Adipocyte (in vitro differentiated cells): ENCODE measurements at regions not wholly inside any gene's neighbourhood (a gene's known extent, or its start where the extent isn't known, plus 50 kb on each side); places are given as distances from the start of the nearest gene placed in this dataset.

ENCODE experiments used
- DNase-seq: peaks from one replicate; pipeline ENCODE4 v3.0.0-alpha.2; 2015; ENCODE audit warnings: low read depth
- H3K27me3 ChIP-seq: replicated peaks from 2 replicates; pipeline ENCODE4 v1.7.0; 2013; ENCODE audit warnings: mild to moderate bottlenecking, low read length, moderate library complexity; ENCODE audit not compliant: control insufficient read depth, insufficient read depth
- H3K36me3 ChIP-seq: 2 replicates; pipeline ENCODE4 v1.7.0; 2013; ENCODE audit warnings: low read length, mild to moderate bottlenecking, moderate library complexity; ENCODE audit not compliant: control insufficient read depth, insufficient read depth, severe bottlenecking
- H3K4me1 ChIP-seq: 2 replicates; pipeline ENCODE4 v1.7.0; 2013; ENCODE audit warnings: mild to moderate bottlenecking, low read length, moderate library complexity; ENCODE audit not compliant: control insufficient read depth, insufficient read depth
- H3K4me3 ChIP-seq: 2 replicates; pipeline ENCODE4 v1.7.0; 2013; ENCODE audit warnings: mild to moderate bottlenecking, low read length, moderate library complexity
- H3K9ac ChIP-seq: 2 replicates; pipeline ENCODE4 v1.7.0; 2013; ENCODE audit warnings: mild to moderate bottlenecking, low read length, moderate library complexity
- H3K9me3 ChIP-seq: 2 replicates; pipeline ENCODE4 v1.7.0; 2013; ENCODE audit warnings: mild to moderate bottlenecking, low read length, moderate library complexity; ENCODE audit not compliant: control insufficient read depth

DNA sequence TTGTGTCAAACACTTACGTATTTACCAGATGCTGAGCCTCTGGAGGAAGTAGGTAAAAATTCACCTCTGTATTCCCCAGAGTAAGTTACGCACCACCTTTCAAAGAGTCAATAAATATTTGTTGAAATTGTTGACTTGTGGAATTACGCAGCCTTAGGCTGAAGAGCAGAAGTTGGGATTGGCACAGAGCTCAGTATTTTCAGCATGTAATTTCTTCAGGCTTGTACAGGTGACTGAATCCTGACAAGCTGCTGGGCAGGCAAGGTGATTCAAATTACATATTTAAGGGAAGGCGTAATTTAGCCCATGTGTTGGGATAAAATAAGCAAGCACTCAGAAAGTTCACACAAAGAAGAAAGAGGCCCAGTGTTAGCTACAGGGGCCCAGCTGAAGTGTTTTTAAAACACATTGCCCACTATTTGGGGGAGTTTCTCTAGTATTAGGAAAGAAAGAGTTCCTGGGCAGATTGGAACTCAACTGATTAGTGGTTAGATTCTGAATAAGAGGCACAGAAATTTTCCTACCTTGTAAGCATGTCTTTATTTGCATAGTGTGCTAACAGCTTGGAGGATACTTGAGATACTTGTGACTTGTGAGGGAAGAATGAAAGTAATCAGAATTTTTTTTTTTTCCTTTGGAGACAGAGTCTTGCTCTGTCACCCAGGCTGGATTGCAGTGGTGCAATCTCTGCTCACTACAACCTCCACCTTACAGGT lies 165.3 kb upstream of the FBXL7 start:
- no peak for DNase-seq
- no peak overlapping the region for H3K9ac ChIP-seq
- H3K4me1 ChIP-seq, result no peaks in the 10 kb centered on the region

DNA sequence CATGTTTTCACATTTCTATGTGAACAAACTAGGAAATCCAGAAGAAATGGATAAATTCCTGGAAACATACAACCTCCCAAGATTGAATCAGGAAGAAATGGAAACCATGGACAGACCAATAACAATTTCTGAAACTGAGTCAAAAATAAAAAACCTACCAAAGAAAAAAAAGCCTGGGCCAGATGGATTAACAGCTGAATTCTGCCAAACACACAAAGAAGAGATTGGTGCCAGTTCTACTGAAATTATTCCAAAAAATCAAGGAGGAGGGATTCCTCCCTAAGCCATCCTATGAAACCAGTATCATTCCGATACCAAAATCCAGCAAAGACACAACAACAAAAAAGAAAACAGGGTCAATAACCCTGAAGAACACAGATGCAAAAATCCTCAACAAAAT lies 166.9 kb upstream of the FBXL7 start:
- Histone ChIP-seq H3K9me3 (no peaks in the 10 kb centered on the region), H3K4me1 (no peaks in the 10 kb centered on the region), H3K9ac (no peak overlapping the region), H3K4me3 (no peak overlapping the region), H3K36me3 (no peaks in the 10 kb centered on the region), H3K27me3 (no peaks in the 10 kb centered on the region)
- DNase-seq, result no peak

More for the DNA sequence above, 165.3 kb upstream of the FBXL7 start:
- Histone ChIP-seq H3K9me3 (no peaks in the 10 kb centered on the region), H3K36me3 (no peaks in the 10 kb centered on the region), H3K27me3 (no peaks in the 10 kb centered on the region), H3K4me3 (no peak overlapping the region)

- H3K36me3 ChIP-seq, result no peaks in the 10 kb centered on the region
- peaks cover 4% of the 10 kb centered on the region for H3K4me1 ChIP-seq
- no peak overlapping the region for H3K4me3 ChIP-seq
- no peak for DNase-seq
- no peaks in the 10 kb centered on the region for H3K27me3 ChIP-seq
- H3K9me3 ChIP-seq, result no peaks in the 10 kb centered on the region
- H3K9ac ChIP-seq, result no peak overlapping the region
These were observed 173.0 kb upstream of the FBXL7 start for GRCh38 chr5:15326932-15327331.

DNA sequence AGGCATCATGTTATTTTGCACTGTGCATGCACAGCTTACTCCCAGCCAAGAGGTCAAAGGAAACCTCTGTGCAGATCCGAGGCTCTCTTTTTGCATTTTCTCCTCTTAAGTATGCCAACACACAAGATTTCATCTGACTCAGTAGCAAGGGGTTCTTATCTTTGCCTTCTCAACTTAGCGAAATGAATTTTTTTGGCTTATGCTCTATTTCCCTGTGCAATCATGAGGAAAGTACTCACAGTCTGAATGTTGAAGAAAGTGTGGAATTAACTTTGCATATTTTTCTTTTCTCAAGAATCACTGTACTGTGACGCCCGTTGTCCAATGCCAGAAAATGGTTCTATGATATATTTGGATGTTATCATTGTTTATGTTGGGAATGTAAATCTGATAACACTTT lies 173.5 kb upstream of the FBXL7 start:
- no peaks in the 10 kb centered on the region for H3K9me3 ChIP-seq
- no peaks in the 10 kb centered on the region for H3K36me3 ChIP-seq
- H3K4me1 ChIP-seq, result peaks cover 4% of the 10 kb centered on the region
- no peak overlapping the region for H3K9ac ChIP-seq
- no peak for DNase-seq
- H3K4me3 ChIP-seq, result no peak overlapping the region
- no peaks in the 10 kb centered on the region for H3K27me3 ChIP-seq

DNA sequence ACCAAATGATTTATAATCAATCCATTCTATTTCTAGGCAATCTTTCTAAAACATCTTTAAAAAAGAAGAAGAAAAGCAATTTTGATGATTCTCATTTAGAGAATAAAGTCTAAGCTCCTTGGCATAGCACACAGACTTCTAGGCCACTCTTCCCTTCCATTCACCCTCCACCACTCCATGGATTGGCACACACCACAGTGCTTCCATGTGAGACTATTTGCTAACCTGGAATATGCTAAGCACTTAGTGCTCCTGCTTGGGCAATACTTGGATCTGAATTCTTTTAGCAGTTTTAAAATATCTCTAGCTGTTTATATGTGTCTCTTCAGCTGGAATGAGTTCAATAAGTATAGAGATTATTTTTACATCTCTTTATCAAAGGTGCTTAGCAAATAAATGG lies 177.6 kb upstream of the FBXL7 start:
- H3K9me3 ChIP-seq, result no peaks in the 10 kb centered on the region
- no peaks in the 10 kb centered on the region for H3K36me3 ChIP-seq
- H3K27me3 ChIP-seq, result no peaks in the 10 kb centered on the region
- no peak for DNase-seq
- peaks cover 4% of the 10 kb centered on the region for H3K4me1 ChIP-seq
- H3K9ac ChIP-seq, result no peak overlapping the region
- H3K4me3 ChIP-seq, result no peak overlapping the region

DNA sequence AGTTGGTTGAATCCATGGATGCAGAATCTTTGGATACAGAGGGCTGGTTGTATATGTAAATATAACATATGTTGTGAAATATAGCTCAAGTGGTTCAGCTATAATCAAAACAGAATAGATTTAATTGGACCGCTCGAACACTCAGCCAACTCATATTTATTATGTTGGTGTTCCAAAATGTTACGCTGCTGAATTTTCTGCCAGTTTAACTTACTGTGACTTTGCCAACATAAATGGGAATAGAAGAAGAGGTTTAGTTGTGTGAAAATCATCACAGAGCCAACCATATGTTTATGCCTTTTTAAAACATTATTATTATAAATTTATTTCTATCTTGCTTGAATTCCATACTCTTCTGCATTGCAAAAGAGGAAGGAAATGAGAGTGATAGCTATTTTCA lies 178.2 kb upstream of the FBXL7 start:
- Histone ChIP-seq H3K36me3 (no peaks in the 10 kb centered on the region), H3K9ac (no peak overlapping the region), H3K9me3 (no peaks in the 10 kb centered on the region), H3K4me1 (peaks cover 4% of the 10 kb centered on the region), H3K27me3 (no peaks in the 10 kb centered on the region), H3K4me3 (no peak overlapping the region)
- no peak for DNase-seq

DNA sequence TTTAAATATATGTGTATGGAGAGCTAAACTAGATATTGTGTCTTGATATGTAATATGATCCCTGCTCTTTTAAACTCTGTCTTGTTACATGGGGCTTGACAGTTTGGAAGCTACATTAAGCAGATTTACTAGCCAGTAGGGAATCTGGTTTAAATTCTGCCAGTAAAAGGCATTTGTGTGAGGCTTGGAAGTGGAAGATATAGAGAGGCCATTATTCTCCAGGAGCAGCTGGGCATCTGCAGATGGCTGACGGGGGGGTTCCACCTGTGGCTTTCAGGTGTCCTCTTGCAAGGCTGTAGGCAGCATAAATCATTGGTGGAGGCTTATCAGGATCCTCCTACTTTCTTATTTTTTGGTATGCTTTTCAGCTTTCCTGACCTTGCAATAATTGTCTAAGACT lies 179.1 kb upstream of the FBXL7 start:
- H3K4me3 ChIP-seq, result no peak overlapping the region
- no peak for DNase-seq
- no peak overlapping the region for H3K9ac ChIP-seq
- no peaks in the 10 kb centered on the region for H3K9me3 ChIP-seq
- peaks cover 4% of the 10 kb centered on the region for H3K4me1 ChIP-seq
- H3K36me3 ChIP-seq, result no peaks in the 10 kb centered on the region
- no peaks in the 10 kb centered on the region for H3K27me3 ChIP-seq

- H3K36me3 ChIP-seq, result no peaks in the 10 kb centered on the region
- H3K9me3 ChIP-seq, result no peaks in the 10 kb centered on the region
- H3K9ac ChIP-seq, result no peak overlapping the region
- H3K4me1 ChIP-seq, result no peaks in the 10 kb centered on the region
- no peak for DNase-seq
- no peaks in the 10 kb centered on the region for H3K27me3 ChIP-seq
- H3K4me3 ChIP-seq, result no peak overlapping the region
These were observed 194.8 kb upstream of the FBXL7 start for GRCh38 chr5:15304914-15305834.

DNA sequence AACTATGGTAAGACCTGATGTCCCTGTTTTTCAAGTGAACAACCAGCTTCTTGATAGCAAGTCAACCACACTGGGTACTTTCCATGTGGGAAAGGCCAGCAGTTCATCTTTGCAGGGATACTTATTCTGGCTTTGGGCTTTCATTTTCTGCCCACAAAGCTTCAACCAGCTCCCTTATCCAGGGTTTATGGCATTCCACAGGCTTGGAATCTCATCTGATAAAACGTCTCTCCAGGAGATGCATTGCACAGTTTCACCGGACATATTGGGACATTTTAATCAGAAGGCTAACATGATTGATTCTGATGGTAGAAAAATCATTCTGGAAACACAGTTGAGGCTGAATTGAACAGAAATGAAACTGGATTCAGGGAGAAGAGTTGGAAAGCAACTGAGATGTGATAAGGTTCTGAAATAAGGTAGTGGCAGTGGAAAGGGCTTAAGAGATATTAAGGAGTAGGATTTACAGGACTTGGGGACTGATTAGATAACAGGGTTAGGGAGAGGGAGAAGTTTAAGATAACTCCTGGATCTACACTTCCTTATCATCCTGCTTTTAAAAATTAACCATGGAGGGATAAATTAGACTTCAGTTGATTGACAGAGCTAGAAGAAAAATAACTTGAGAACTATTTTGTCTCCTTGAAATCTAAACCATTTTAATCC lies 195.8 kb upstream of the FBXL7 start:
- Histone ChIP-seq H3K9ac (no peak overlapping the region), H3K36me3 (no peaks in the 10 kb centered on the region), H3K4me3 (no peak overlapping the region), H3K9me3 (no peaks in the 10 kb centered on the region), H3K4me1 (no peaks in the 10 kb centered on the region), H3K27me3 (no peaks in the 10 kb centered on the region)
- no peak for DNase-seq

GRCh38 chr5:15300141-15300540 lies 199.8 kb upstream of the FBXL7 start:
- H3K9ac ChIP-seq, result no peak overlapping the region
- H3K27me3 ChIP-seq, result no peaks in the 10 kb centered on the region
- no peaks in the 10 kb centered on the region for H3K4me1 ChIP-seq
- DNase-seq, result no peak
- H3K4me3 ChIP-seq, result no peak overlapping the region
- no peaks in the 10 kb centered on the region for H3K9me3 ChIP-seq
- no peaks in the 10 kb centered on the region for H3K36me3 ChIP-seq

- H3K4me3 ChIP-seq, result no peak overlapping the region
- H3K9ac ChIP-seq, result no peak overlapping the region
- H3K36me3 ChIP-seq, result no peaks in the 10 kb centered on the region
- no peaks in the 10 kb centered on the region for H3K27me3 ChIP-seq
- no peaks in the 10 kb centered on the region for H3K4me1 ChIP-seq
- no peaks in the 10 kb centered on the region for H3K9me3 ChIP-seq
- no peak for DNase-seq
These were observed 209.0 kb upstream of the FBXL7 start for GRCh38 chr5:15290953-15291352.
